ENCODE measurements at regions not wholly inside any gene's neighbourhood (a gene's known extent, or its start where the extent isn't known, plus 50 kb on each side); places are given as distances from the start of the nearest gene placed in this dataset.

- TF ChIP-seq CTCF (IDR thresholded peaks at IDR 0.05; ENCODE audit: low read depth, low read length, poor library complexity, severe bottlenecking) (no peak), EZH2phosphoT487 (IDR thresholded peaks at IDR 0.05; ENCODE audit: borderline replicate concordance, low read length) (no peak)
Measured at GRCh38 chr7:73974948-73975926, 52.7 kb upstream of the ELN start.
